ENCODE measurements at regions not wholly inside any gene's neighbourhood (a gene's known extent, or its start where the extent isn't known, plus 50 kb on each side); places are given as distances from the start of the nearest gene placed in this dataset.

GRCh38 chr10:91350651-91351081 lies 59.5 kb upstream of the HECTD2 start:
- TF ChIP-seq CTCF (conservative IDR thresholded peaks at IDR 0.05; ENCODE audit: low read depth, low read length) (no peak), EZH2 (IDR thresholded peaks at IDR 0.05; ENCODE audit: low read length, unreplicated experiment) (no peak), EZH2phosphoT487 (IDR thresholded peaks at IDR 0.05; ENCODE audit: borderline replicate concordance, low read length) (no peak)

Data from PC-3 (cell line).